Testis (tissue), 2 donors: ENCODE measurements at regions not wholly inside any gene's neighbourhood (a gene's known extent, or its start where the extent isn't known, plus 50 kb on each side); places are given as distances from the start of the nearest gene placed in this dataset.

ENCODE experiments used
- DNase-seq: peaks from one replicate; pipeline ENCODE4 v3.0.0-alpha.2; 2019
- H3K27ac ChIP-seq, 2 donors: fragments of 200-600 bp; sonication (generic); one replicate each; pipeline ENCODE4 v1.5.1; 2019
- H3K27me3 ChIP-seq: fragments of 200-600 bp; sonication (generic); one replicate; pipeline ENCODE4 v1.5.1; 2019
- H3K36me3 ChIP-seq: fragments of 200-600 bp; sonication (generic); one replicate; pipeline ENCODE4 v1.5.1; 2017; ENCODE audit warnings: low read depth; ENCODE audit errors: missing control alignments
- H3K4me1 ChIP-seq: fragments of 200-600 bp; sonication (generic); one replicate; pipeline ENCODE4 v1.5.1; 2019
- H3K4me3 ChIP-seq, 2 donors: fragments of 200-600 bp; sonication (generic); one replicate each; pipeline ENCODE4 v1.5.1; 2017 to 2019
- H3K9me3 ChIP-seq: fragments of 200-600 bp; sonication (generic); one replicate; pipeline ENCODE4 v1.5.1; 2017
- CTCF ChIP-seq, 3 experiments: fragments of 450-650 bp in 2 of 3; fragments of 200-600 bp in 1 of 3; sonication (generic) in 1 of 3; IDR thresholded peaks; one replicate each; pipeline ENCODE4 v1.5.1; 2016 to 2019; ENCODE audit warnings: antibody characterized with exemption in 3 of 3, mild to moderate bottlenecking in 2 of 3, moderate library complexity in 1 of 3
- POLR2A ChIP-seq: fragments of 450-650 bp; IDR thresholded peaks from one replicate; pipeline ENCODE4 v1.6.1; 2017; ENCODE audit warnings: antibody characterized with exemption, mild to moderate bottlenecking, moderate library complexity
- WGBS, 2 donors: methylation state at CpG; one replicate each; pipeline ENCODE4 v1.1.5; 2018; 5-methylcytosine and 5-hydroxymethylcytosine counted together
- intact Hi-C: fragments of 100-400 bp; cut with DNase I; formaldehyde crosslinking; loops from one replicate; pipeline ENCODE4 v1.15.1; 2023; ENCODE audit warnings: low total_unique reads

GRCh38 chr6:19303383-19303782 is 533.8 kb upstream of the ID4 start:
- no peaks in the 10 kb centered on the region for H3K36me3 ChIP-seq
- no peak overlapping the region for H3K27ac ChIP-seq
- no peak overlapping the region for H3K4me3 ChIP-seq
- 44 to 47% methylated on average over 5 of the region's 5 CpGs for WGBS, 2 donors
- no peak for DNase-seq
- intact Hi-C loops, result no loop called here
- H3K27me3 ChIP-seq, result no peaks in the 10 kb centered on the region
- no peak for TF ChIP-seq CTCF (IDR thresholded peaks at IDR 0.05)
- no peak for TF ChIP-seq POLR2A
- H3K9me3 ChIP-seq, result no peaks in the 10 kb centered on the region
- H3K4me1 ChIP-seq, result no peaks in the 10 kb centered on the region

GRCh38 chr6:19309661-19310060 is 527.5 kb upstream of the ID4 start:
- no peak for DNase-seq
- Histone ChIP-seq H3K9me3 (no peaks in the 10 kb centered on the region), H3K27me3 (no peaks in the 10 kb centered on the region), H3K27ac (no peak overlapping the region), H3K36me3 (no peaks in the 10 kb centered on the region), H3K4me3 (no peak overlapping the region), H3K4me1 (no peaks in the 10 kb centered on the region)
- no peak for TF ChIP-seq POLR2A
- no peak for TF ChIP-seq CTCF (IDR thresholded peaks at IDR 0.05)
- WGBS, 2 donors, result 94 to 95% methylated on average over 1 of the region's 1 CpG
- intact Hi-C loops, result no loop called here

- Histone ChIP-seq H3K4me3 (no peak overlapping the region), H3K4me1 (no peaks in the 10 kb centered on the region), H3K27ac (no peak overlapping the region), H3K9me3 (no peaks in the 10 kb centered on the region), H3K27me3 (no peaks in the 10 kb centered on the region), H3K36me3 (no peaks in the 10 kb centered on the region)
- no peak for DNase-seq
- 63 to 68% methylated on average over 3 of the region's 3 CpGs for WGBS, 2 donors
- intact Hi-C loops, result no loop called here
- TF ChIP-seq CTCF (IDR thresholded peaks at IDR 0.05), result no peak
- no peak for TF ChIP-seq POLR2A
Observed at GRCh38 chr6:19311786-19312185, 525.4 kb upstream of the ID4 start.

GRCh38 chr6:19312241-19312978 is 524.8 kb upstream of the ID4 start:
- Histone ChIP-seq H3K27me3 (no peaks in the 10 kb centered on the region), H3K4me3 (no peak overlapping the region), H3K36me3 (no peaks in the 10 kb centered on the region), H3K9me3 (no peaks in the 10 kb centered on the region), H3K4me1 (no peaks in the 10 kb centered on the region), H3K27ac (no peak overlapping the region)
- 35 to 40% methylated on average over 5 of the region's 5 CpGs for WGBS, 2 donors
- intact Hi-C loops, result no loop called here
- TF ChIP-seq CTCF (IDR thresholded peaks at IDR 0.05), result no peak
- no peak for DNase-seq

GRCh38 chr6:19317431-19317986 is 519.7 kb upstream of the ID4 start:
- Histone ChIP-seq H3K36me3 (no peaks in the 10 kb centered on the region), H3K27ac (no peak overlapping the region), H3K9me3 (no peaks in the 10 kb centered on the region), H3K4me1 (no peaks in the 10 kb centered on the region), H3K27me3 (no peaks in the 10 kb centered on the region), H3K4me3 (no peak overlapping the region)
- TF ChIP-seq CTCF (IDR thresholded peaks at IDR 0.05) (no peak), POLR2A (no peak)
- no peak for DNase-seq
- intact Hi-C loops, result no loop called here
- WGBS, 2 donors, result 52 to 57% methylated on average over 3 of the region's 3 CpGs
